ENCODE measurements at regions not wholly inside any gene's neighbourhood (a gene's known extent, or its start where the extent isn't known, plus 50 kb on each side); places are given as distances from the start of the nearest gene placed in this dataset.

GRCh38 chr12:88996200-88996788 lies 356.0 kb downstream of the DUSP6 start:
- no peaks in the 10 kb centered on the region for H3K4me1 ChIP-seq (ENCODE audit: control insufficient read depth in 2 of 2, insufficient read depth in 2 of 2, low read length in 1 of 2)
- no peaks in the 10 kb centered on the region for H3K36me3 ChIP-seq (ENCODE audit: control insufficient read depth in 2 of 2, insufficient read depth in 2 of 2, low read length in 1 of 2)
- H3K27ac ChIP-seq (ENCODE audit: low read depth in 2 of 2, low read length in 1 of 2) = no peak overlapping the region
- H3K4me3 ChIP-seq (ENCODE audit: low read depth in 1 of 2, low read length in 2 of 2) = no peak overlapping the region
- WGBS, 2 donors = 91 to 92% methylated on average over 2 of the region's 2 CpGs
- H3K9me3 ChIP-seq (ENCODE audit: control insufficient read depth in 2 of 2, insufficient read depth in 1 of 2, low read depth in 1 of 2, low read length in 1 of 2) = no peaks in the 10 kb centered on the region
- H3K27me3 ChIP-seq (ENCODE audit: control insufficient read depth in 1 of 2, insufficient read depth in 2 of 2, low read length in 2 of 2) = no peaks in the 10 kb centered on the region

GRCh38 chr12:88994971-88995370 lies 357.3 kb downstream of the DUSP6 start:
- WGBS, 2 donors = 69 to 71% methylated on average over 1 of the region's 1 CpG
- Histone ChIP-seq H3K36me3 (ENCODE audit: control insufficient read depth in 2 of 2, insufficient read depth in 2 of 2, low read length in 1 of 2) (no peaks in the 10 kb centered on the region), H3K27ac (ENCODE audit: low read depth in 2 of 2, low read length in 1 of 2) (no peak overlapping the region)

GRCh38 chr12:88994537-88994936 lies 357.8 kb downstream of the DUSP6 start:
- no peak overlapping the region for H3K4me3 ChIP-seq (ENCODE audit: low read depth in 1 of 2, low read length in 2 of 2)
- no peaks in the 10 kb centered on the region for H3K9me3 ChIP-seq (ENCODE audit: control insufficient read depth in 2 of 2, insufficient read depth in 1 of 2, low read depth in 1 of 2, low read length in 1 of 2)
- H3K4me1 ChIP-seq (ENCODE audit: control insufficient read depth in 2 of 2, insufficient read depth in 2 of 2, low read length in 1 of 2) = no peaks in the 10 kb centered on the region
- WGBS, 2 donors = 94 to 98% methylated on average over 2 of the region's 2 CpGs
- H3K36me3 ChIP-seq (ENCODE audit: control insufficient read depth in 2 of 2, insufficient read depth in 2 of 2, low read length in 1 of 2) = no peaks in the 10 kb centered on the region
- H3K27me3 ChIP-seq (ENCODE audit: control insufficient read depth in 1 of 2, insufficient read depth in 2 of 2, low read length in 2 of 2) = no peaks in the 10 kb centered on the region
- H3K27ac ChIP-seq (ENCODE audit: low read depth in 2 of 2, low read length in 1 of 2) = no peak overlapping the region

More at GRCh38 chr12:88994971-88995370, 357.3 kb downstream of the DUSP6 start:
- no peak overlapping the region for H3K4me3 ChIP-seq (ENCODE audit: low read depth in 1 of 2, low read length in 2 of 2)
- no peaks in the 10 kb centered on the region for H3K4me1 ChIP-seq (ENCODE audit: control insufficient read depth in 2 of 2, insufficient read depth in 2 of 2, low read length in 1 of 2)
- H3K9me3 ChIP-seq (ENCODE audit: control insufficient read depth in 2 of 2, insufficient read depth in 1 of 2, low read depth in 1 of 2, low read length in 1 of 2) = no peaks in the 10 kb centered on the region
- H3K27me3 ChIP-seq (ENCODE audit: control insufficient read depth in 1 of 2, insufficient read depth in 2 of 2, low read length in 2 of 2) = no peaks in the 10 kb centered on the region

GRCh38 chr12:88993651-88994050 lies 358.6 kb downstream of the DUSP6 start:
- Histone ChIP-seq H3K27me3 (ENCODE audit: control insufficient read depth in 1 of 2, insufficient read depth in 2 of 2, low read length in 2 of 2) (no peaks in the 10 kb centered on the region), H3K36me3 (ENCODE audit: control insufficient read depth in 2 of 2, insufficient read depth in 2 of 2, low read length in 1 of 2) (no peaks in the 10 kb centered on the region), H3K27ac (ENCODE audit: low read depth in 2 of 2, low read length in 1 of 2) (no peak overlapping the region), H3K4me3 (ENCODE audit: low read depth in 1 of 2, low read length in 2 of 2) (no peak overlapping the region), H3K9me3 (ENCODE audit: control insufficient read depth in 2 of 2, insufficient read depth in 1 of 2, low read depth in 1 of 2, low read length in 1 of 2) (no peaks in the 10 kb centered on the region), H3K4me1 (ENCODE audit: control insufficient read depth in 2 of 2, insufficient read depth in 2 of 2, low read length in 1 of 2) (no peaks in the 10 kb centered on the region)
- 5 to 8% methylated on average over 3 of the region's 3 CpGs for WGBS, 2 donors

- H3K4me1 ChIP-seq (ENCODE audit: control insufficient read depth in 2 of 2, insufficient read depth in 2 of 2, low read length in 1 of 2) = no peaks in the 10 kb centered on the region
- H3K27me3 ChIP-seq (ENCODE audit: control insufficient read depth in 1 of 2, insufficient read depth in 2 of 2, low read length in 2 of 2) = peaks cover 0 to 4% of the 10 kb centered on the region in 2 donors
- no peaks in the 10 kb centered on the region for H3K36me3 ChIP-seq (ENCODE audit: control insufficient read depth in 2 of 2, insufficient read depth in 2 of 2, low read length in 1 of 2)
- WGBS, 2 donors = 61 to 74% methylated on average over 5 of the region's 5 CpGs
- no peak overlapping the region for H3K4me3 ChIP-seq (ENCODE audit: low read depth in 1 of 2, low read length in 2 of 2)
- H3K27ac ChIP-seq (ENCODE audit: low read depth in 2 of 2, low read length in 1 of 2) = no peak overlapping the region
- H3K9me3 ChIP-seq (ENCODE audit: control insufficient read depth in 2 of 2, insufficient read depth in 1 of 2, low read depth in 1 of 2, low read length in 1 of 2) = no peaks in the 10 kb centered on the region
Measured at GRCh38 chr12:88986056-88986455, 366.2 kb downstream of the DUSP6 start.

- H3K4me3 ChIP-seq (ENCODE audit: low read depth in 1 of 2, low read length in 2 of 2) = no peak overlapping the region
- H3K27me3 ChIP-seq (ENCODE audit: control insufficient read depth in 1 of 2, insufficient read depth in 2 of 2, low read length in 2 of 2) = peaks cover 0 to 4% of the 10 kb centered on the region in 2 donors
- 58 to 71% methylated on average over 3 of the region's 3 CpGs for WGBS, 2 donors
- H3K4me1 ChIP-seq (ENCODE audit: control insufficient read depth in 2 of 2, insufficient read depth in 2 of 2, low read length in 1 of 2) = no peaks in the 10 kb centered on the region
- no peaks in the 10 kb centered on the region for H3K36me3 ChIP-seq (ENCODE audit: control insufficient read depth in 2 of 2, insufficient read depth in 2 of 2, low read length in 1 of 2)
- no peaks in the 10 kb centered on the region for H3K9me3 ChIP-seq (ENCODE audit: control insufficient read depth in 2 of 2, insufficient read depth in 1 of 2, low read depth in 1 of 2, low read length in 1 of 2)
- no peak overlapping the region for H3K27ac ChIP-seq (ENCODE audit: low read depth in 2 of 2, low read length in 1 of 2)
Measured at GRCh38 chr12:88985631-88986030, 366.7 kb downstream of the DUSP6 start.

GRCh38 chr12:88985011-88985410 lies 367.3 kb downstream of the DUSP6 start:
- H3K27ac ChIP-seq (ENCODE audit: low read depth in 2 of 2, low read length in 1 of 2) = no peak overlapping the region
- H3K4me3 ChIP-seq (ENCODE audit: low read depth in 1 of 2, low read length in 2 of 2) = no peak overlapping the region
- peaks cover 0 to 4% of the 10 kb centered on the region in 2 donors for H3K27me3 ChIP-seq (ENCODE audit: control insufficient read depth in 1 of 2, insufficient read depth in 2 of 2, low read length in 2 of 2)
- no peaks in the 10 kb centered on the region for H3K36me3 ChIP-seq (ENCODE audit: control insufficient read depth in 2 of 2, insufficient read depth in 2 of 2, low read length in 1 of 2)
- no peaks in the 10 kb centered on the region for H3K9me3 ChIP-seq (ENCODE audit: control insufficient read depth in 2 of 2, insufficient read depth in 1 of 2, low read depth in 1 of 2, low read length in 1 of 2)
- 95 to 98% methylated on average over 3 of the region's 3 CpGs for WGBS, 2 donors
- no peaks in the 10 kb centered on the region for H3K4me1 ChIP-seq (ENCODE audit: control insufficient read depth in 2 of 2, insufficient read depth in 2 of 2, low read length in 1 of 2)

GRCh38 chr12:88982694-88983093 lies 369.6 kb downstream of the DUSP6 start:
- 97 to 100% methylated on average over 1 of the region's 1 CpG for WGBS, 2 donors
- no peak overlapping the region for H3K27ac ChIP-seq (ENCODE audit: low read depth in 2 of 2, low read length in 1 of 2)
- no peaks in the 10 kb centered on the region for H3K9me3 ChIP-seq (ENCODE audit: control insufficient read depth in 2 of 2, insufficient read depth in 1 of 2, low read depth in 1 of 2, low read length in 1 of 2)
- no peaks in the 10 kb centered on the region for H3K4me1 ChIP-seq (ENCODE audit: control insufficient read depth in 2 of 2, insufficient read depth in 2 of 2, low read length in 1 of 2)
- peaks cover 0 to 4% of the 10 kb centered on the region in 2 donors for H3K27me3 ChIP-seq (ENCODE audit: control insufficient read depth in 1 of 2, insufficient read depth in 2 of 2, low read length in 2 of 2)
- H3K36me3 ChIP-seq (ENCODE audit: control insufficient read depth in 2 of 2, insufficient read depth in 2 of 2, low read length in 1 of 2) = no peaks in the 10 kb centered on the region
- no peak overlapping the region for H3K4me3 ChIP-seq (ENCODE audit: low read depth in 1 of 2, low read length in 2 of 2)

- Histone ChIP-seq H3K4me1 (ENCODE audit: control insufficient read depth in 2 of 2, insufficient read depth in 2 of 2, low read length in 1 of 2) (no peaks in the 10 kb centered on the region), H3K4me3 (ENCODE audit: low read depth in 1 of 2, low read length in 2 of 2) (no peak overlapping the region), H3K9me3 (ENCODE audit: control insufficient read depth in 2 of 2, insufficient read depth in 1 of 2, low read depth in 1 of 2, low read length in 1 of 2) (no peaks in the 10 kb centered on the region), H3K36me3 (ENCODE audit: control insufficient read depth in 2 of 2, insufficient read depth in 2 of 2, low read length in 1 of 2) (no peaks in the 10 kb centered on the region), H3K27me3 (ENCODE audit: control insufficient read depth in 1 of 2, insufficient read depth in 2 of 2, low read length in 2 of 2) (peaks cover 0 to 3% of the 10 kb centered on the region in 2 donors), H3K27ac (ENCODE audit: low read depth in 2 of 2, low read length in 1 of 2) (no peak overlapping the region)
- WGBS, 2 donors = 67 to 84% methylated on average over 2 of the region's 2 CpGs
Measured at GRCh38 chr12:88977115-88977514, 375.2 kb downstream of the DUSP6 start.

GRCh38 chr12:88973998-88974397 lies 378.3 kb downstream of the DUSP6 start:
- Histone ChIP-seq H3K27ac (ENCODE audit: low read depth in 2 of 2, low read length in 1 of 2) (no peak overlapping the region), H3K36me3 (ENCODE audit: control insufficient read depth in 2 of 2, insufficient read depth in 2 of 2, low read length in 1 of 2) (no peaks in the 10 kb centered on the region), H3K4me3 (ENCODE audit: low read depth in 1 of 2, low read length in 2 of 2) (no peak overlapping the region), H3K4me1 (ENCODE audit: control insufficient read depth in 2 of 2, insufficient read depth in 2 of 2, low read length in 1 of 2) (no peaks in the 10 kb centered on the region), H3K9me3 (ENCODE audit: control insufficient read depth in 2 of 2, insufficient read depth in 1 of 2, low read depth in 1 of 2, low read length in 1 of 2) (no peaks in the 10 kb centered on the region), H3K27me3 (ENCODE audit: control insufficient read depth in 1 of 2, insufficient read depth in 2 of 2, low read length in 2 of 2) (no peaks in the 10 kb centered on the region)
- WGBS, 2 donors = 97 to 98% methylated on average over 1 of the region's 1 CpG
